DOHH2 (cell line): ENCODE measurements at regions not wholly inside any gene's neighbourhood (a gene's known extent, or its start where the extent isn't known, plus 50 kb on each side); places are given as distances from the start of the nearest gene placed in this dataset.

Experiments used
- H3F3A ChIP-seq: fragments of 200-600 bp; sonication (generic), shearing (Covaris generic); 2 replicates; pipeline ENCODE4 v1.6.0; 2016; ENCODE audit warnings: antibody characterized with exemption, mild to moderate bottlenecking; ENCODE audit not compliant: control insufficient read depth, insufficient read depth
- H3K27ac ChIP-seq: fragments of 200-600 bp; sonication (generic); 2 replicates; pipeline ENCODE4 v1.5.1; 2014; ENCODE audit warnings: low read depth, mild to moderate bottlenecking, low read length, moderate library complexity
- H3K27me3 ChIP-seq: fragments of 200-600 bp; sonication (generic); 2 replicates; pipeline ENCODE4 v1.6.1; 2014; ENCODE audit warnings: mild to moderate bottlenecking, low read length, mixed read lengths; ENCODE audit not compliant: control insufficient read depth
- H3K36me3 ChIP-seq: fragments of 200-600 bp; sonication (generic); 2 replicates; pipeline ENCODE4 v1.6.1; 2014; ENCODE audit warnings: mild to moderate bottlenecking, low read length, moderate library complexity, mixed read lengths; ENCODE audit not compliant: control insufficient read depth
- H3K4me1 ChIP-seq: fragments of 200-600 bp; sonication (generic); 2 replicates; pipeline ENCODE4 v1.6.1; 2014; ENCODE audit warnings: mild to moderate bottlenecking, low read length, mixed read lengths; ENCODE audit not compliant: control insufficient read depth
- H3K4me2 ChIP-seq: fragments of 200-600 bp; sonication (generic); 2 replicates; pipeline ENCODE4 v1.6.0; 2014; ENCODE audit warnings: mild to moderate bottlenecking, low read length, moderate library complexity
- H3K4me3 ChIP-seq: fragments of 200-600 bp; sonication (generic); 2 replicates; pipeline ENCODE4 v1.5.1; 2014; ENCODE audit warnings: mild to moderate bottlenecking, low read length, mixed read lengths
- H3K79me2 ChIP-seq: fragments of 200-600 bp; sonication (generic); 2 replicates; pipeline ENCODE4 v1.6.1; 2014; ENCODE audit warnings: mild to moderate bottlenecking, low read length, mixed read lengths; ENCODE audit not compliant: control insufficient read depth
- H3K9me2 ChIP-seq: fragments of 200-600 bp; sonication (generic); replicated peaks from 2 replicates; pipeline ENCODE4 v1.6.1; 2014; ENCODE audit warnings: mild to moderate bottlenecking, low read length, mixed read lengths; ENCODE audit not compliant: control insufficient read depth
- H3K9me3 ChIP-seq: fragments of 200-600 bp; sonication (generic); 2 replicates; pipeline ENCODE4 v1.6.1; 2014; ENCODE audit warnings: antibody characterized with exemption, low read length, mixed read lengths; ENCODE audit not compliant: control insufficient read depth, insufficient read depth
- H4K20me1 ChIP-seq: fragments of 200-600 bp; sonication (generic); 2 replicates; pipeline ENCODE4 v1.6.0; 2014; ENCODE audit warnings: low read depth, mild to moderate bottlenecking, antibody characterized with exemption, low read length, moderate library complexity; ENCODE audit not compliant: control insufficient read depth, insufficient read depth
- CTCF ChIP-seq: fragments of 200-600 bp; sonication (generic); IDR thresholded peaks from one replicate; pipeline ENCODE4 v1.5.1; 2014; ENCODE audit warnings: antibody characterized with exemption, mild to moderate bottlenecking, low read depth, low read length; ENCODE audit not compliant: poor library complexity, severe bottlenecking
- EZH2phosphoT487 ChIP-seq: fragments of 200-600 bp; sonication (generic); IDR thresholded peaks from 2 replicates; pipeline ENCODE4 v1.6.1; 2017; ENCODE audit warnings: borderline replicate concordance, mild to moderate bottlenecking, antibody characterized with exemption, low read length, moderate library complexity, mixed read lengths

- no peak for TF ChIP-seq CTCF
- no peak for TF ChIP-seq EZH2phosphoT487
- Histone ChIP-seq H3F3A (no peaks in the 10 kb centered on the region), H3K36me3 (no peaks in the 10 kb centered on the region), H3K79me2 (no peaks in the 10 kb centered on the region), H3K9me2 (no peaks in the 10 kb centered on the region), H3K4me1 (no peaks in the 10 kb centered on the region), H3K9me3 (no peaks in the 10 kb centered on the region), H3K27me3 (no peaks in the 10 kb centered on the region), H4K20me1 (no peaks in the 10 kb centered on the region), H3K4me3 (no peak overlapping the region), H3K27ac (no peak overlapping the region), H3K4me2 (no peak overlapping the region)
These were observed 211.4 kb upstream of the SMIM21 start for GRCh38 chr18:75638776-75639471.

DNA sequence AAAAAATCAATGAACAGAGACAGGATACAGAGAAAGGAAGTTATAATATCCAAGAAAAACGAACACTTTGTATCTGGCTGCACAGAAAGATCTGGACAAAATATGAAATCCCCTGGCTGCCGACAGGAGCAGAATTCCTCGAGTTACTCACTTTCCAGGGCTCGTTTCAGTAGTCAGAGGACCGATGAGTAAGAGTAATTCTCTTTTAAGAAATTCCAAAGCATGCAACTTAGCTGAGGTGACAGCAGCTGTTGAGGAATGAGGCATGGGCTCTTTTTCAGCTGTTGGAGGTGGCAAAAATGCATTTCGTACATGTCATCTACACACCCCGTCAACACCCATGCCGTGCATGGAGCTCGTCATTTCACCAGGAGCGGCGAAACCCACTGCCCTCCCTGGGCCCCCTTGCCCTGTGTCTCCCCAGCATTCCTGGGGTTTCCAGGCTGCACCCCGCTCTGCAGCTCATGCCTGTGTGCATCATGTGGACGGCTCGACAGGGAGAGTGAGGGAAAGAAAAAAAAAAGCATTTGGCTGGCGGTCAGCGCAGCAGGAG lies 210.8 kb upstream of the SMIM21 start:
- Histone ChIP-seq H3K36me3 (no peaks in the 10 kb centered on the region), H3K4me1 (no peaks in the 10 kb centered on the region), H3K4me3 (no peak overlapping the region), H3F3A (no peaks in the 10 kb centered on the region), H3K4me2 (no peak overlapping the region), H3K79me2 (no peaks in the 10 kb centered on the region), H4K20me1 (no peaks in the 10 kb centered on the region), H3K9me3 (no peaks in the 10 kb centered on the region), H3K27ac (no peak overlapping the region), H3K9me2 (no peaks in the 10 kb centered on the region), H3K27me3 (no peaks in the 10 kb centered on the region)
- TF ChIP-seq EZH2phosphoT487 (no peak), CTCF (no peak)

DNA sequence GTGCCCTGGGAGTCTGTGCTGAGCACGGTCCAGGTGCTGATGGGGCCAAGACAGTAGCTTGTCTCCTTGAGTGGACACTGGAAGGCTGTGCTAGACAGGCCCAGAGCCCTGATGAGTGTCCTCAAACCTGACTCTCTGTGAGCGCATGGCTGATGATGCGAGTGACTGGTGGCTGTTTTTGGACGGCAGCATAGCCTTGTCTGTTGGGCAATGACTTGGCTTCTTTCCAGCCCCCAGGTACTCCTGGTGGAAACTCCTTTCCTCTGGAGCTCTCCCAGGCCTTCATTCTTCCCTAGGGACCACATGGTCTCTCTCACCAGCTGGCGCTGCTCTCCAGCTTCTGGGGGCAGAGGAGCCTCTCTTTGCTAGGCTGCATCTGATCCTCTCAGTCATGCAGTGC lies 207.6 kb upstream of the SMIM21 start:
- no peaks in the 10 kb centered on the region for H3K4me1 ChIP-seq
- H4K20me1 ChIP-seq: no peaks in the 10 kb centered on the region
- no peaks in the 10 kb centered on the region for H3K9me2 ChIP-seq
- TF ChIP-seq EZH2phosphoT487 (no peak), CTCF (no peak)
- no peak overlapping the region for H3K4me2 ChIP-seq
- H3F3A ChIP-seq: no peaks in the 10 kb centered on the region
- no peak overlapping the region for H3K27ac ChIP-seq
- no peaks in the 10 kb centered on the region for H3K9me3 ChIP-seq
- no peak overlapping the region for H3K4me3 ChIP-seq
- H3K79me2 ChIP-seq: no peaks in the 10 kb centered on the region
- no peaks in the 10 kb centered on the region for H3K36me3 ChIP-seq
- H3K27me3 ChIP-seq: no peaks in the 10 kb centered on the region
